Osteocyte (in vitro differentiated cells): ENCODE measurements at regions not wholly inside any gene's neighbourhood (a gene's known extent, or its start where the extent isn't known, plus 50 kb on each side); places are given as distances from the start of the nearest gene placed in this dataset.

ENCODE experiments used
- DNase-seq: peaks from one replicate; pipeline ENCODE4 v3.0.0; 2021; ENCODE audit warnings: mixed read lengths; ENCODE audit not compliant: unreplicated experiment; ENCODE audit errors: extremely low spot score
- H3K27ac Mint-ChIP-seq: one replicate; pipeline ENCODE4 v1.8.0; 2021; ENCODE audit warnings: mild to moderate bottlenecking, mixed read lengths; ENCODE audit not compliant: unreplicated experiment
- H3K27me3 Mint-ChIP-seq: one replicate; pipeline ENCODE4 v1.8.0; 2021; ENCODE audit warnings: mixed read lengths; ENCODE audit not compliant: unreplicated experiment
- H3K36me3 Mint-ChIP-seq: one replicate; pipeline ENCODE4 v1.8.0; 2021; ENCODE audit warnings: mixed read lengths; ENCODE audit not compliant: unreplicated experiment
- H3K4me1 Mint-ChIP-seq: one replicate; pipeline ENCODE4 v1.8.0; 2021; ENCODE audit warnings: mixed read lengths; ENCODE audit not compliant: unreplicated experiment
- H3K4me3 Mint-ChIP-seq: one replicate; pipeline ENCODE4 v1.8.0; 2021; ENCODE audit warnings: mild to moderate bottlenecking, moderate library complexity, mixed read lengths; ENCODE audit not compliant: unreplicated experiment
- H3K9me3 Mint-ChIP-seq: one replicate; pipeline ENCODE4 v1.8.0; 2021; ENCODE audit warnings: mixed read lengths; ENCODE audit not compliant: unreplicated experiment
- CTCF ChIP-seq: fragments of 200-600 bp; sonication (generic); IDR thresholded peaks from 2 replicates; pipeline ENCODE4 v1.5.0; 2021; ENCODE audit warnings: antibody characterized with exemption, mild to moderate bottlenecking, moderate library complexity

GRCh38 chr1:106986603-106987002, 69.9 kb upstream of the PRMT6 start:
- Mint-ChIP-seq H3K4me1 (no peaks in the 10 kb centered on the region), H3K36me3 (no peaks in the 10 kb centered on the region), H3K27me3 (no peaks in the 10 kb centered on the region), H3K4me3 (no peak overlapping the region), H3K27ac (no peak overlapping the region), H3K9me3 (no peaks in the 10 kb centered on the region)
- no peak for DNase-seq
- TF ChIP-seq CTCF = no peak

GRCh38 chr1:106995970-106996369, 60.5 kb upstream of the PRMT6 start:
- Mint-ChIP-seq H3K9me3 (peaks cover 5% of the 10 kb centered on the region), H3K36me3 (no peaks in the 10 kb centered on the region), H3K4me3 (no peak overlapping the region), H3K27ac (no peak overlapping the region), H3K4me1 (no peaks in the 10 kb centered on the region), H3K27me3 (no peaks in the 10 kb centered on the region)
- no peak for DNase-seq
- TF ChIP-seq CTCF = no peak

GRCh38 chr1:106998431-106999002, 58.0 kb upstream of the PRMT6 start:
- no peaks in the 10 kb centered on the region for H3K27me3 Mint-ChIP-seq

GRCh38 chr1:107000902-107001301, 55.6 kb upstream of the PRMT6 start:
- H3K4me3 Mint-ChIP-seq = no peak overlapping the region
- no peak for DNase-seq
- TF ChIP-seq CTCF = no peak
- H3K27ac Mint-ChIP-seq = no peak overlapping the region
- no peaks in the 10 kb centered on the region for H3K27me3 Mint-ChIP-seq
- H3K36me3 Mint-ChIP-seq = no peaks in the 10 kb centered on the region
- H3K4me1 Mint-ChIP-seq = no peaks in the 10 kb centered on the region
- peaks cover 2% of the 10 kb centered on the region for H3K9me3 Mint-ChIP-seq

More at GRCh38 chr1:106998431-106999002, 58.0 kb upstream of the PRMT6 start:
- TF ChIP-seq CTCF = no peak
- H3K9me3 Mint-ChIP-seq = peaks cover 5% of the 10 kb centered on the region
- H3K4me1 Mint-ChIP-seq = no peaks in the 10 kb centered on the region
- H3K4me3 Mint-ChIP-seq = no peak overlapping the region
- no peak for DNase-seq
- no peak overlapping the region for H3K27ac Mint-ChIP-seq
- no peaks in the 10 kb centered on the region for H3K36me3 Mint-ChIP-seq

GRCh38 chr1:107003972-107004371, 52.5 kb upstream of the PRMT6 start:
- Mint-ChIP-seq H3K4me1 (no peaks in the 10 kb centered on the region), H3K9me3 (no peaks in the 10 kb centered on the region), H3K4me3 (no peak overlapping the region), H3K27me3 (no peaks in the 10 kb centered on the region), H3K36me3 (no peaks in the 10 kb centered on the region), H3K27ac (no peak overlapping the region)
- TF ChIP-seq CTCF = no peak
- DNase-seq = no peak
